ENCODE measurements at regions not wholly inside any gene's neighbourhood (a gene's known extent, or its start where the extent isn't known, plus 50 kb on each side); places are given as distances from the start of the nearest gene placed in this dataset.

GRCh38 chr3:34396288-34396687 lies 597.9 kb downstream of the PDCD6IP start:
- no peak for TF ChIP-seq CTCF (IDR thresholded peaks at IDR 0.05)
- TF ChIP-seq NFYB (CRISPR knock-in tag; conservative IDR thresholded peaks at IDR 0.05; ENCODE audit: low read depth): no peak
- TF ChIP-seq USF1 (CRISPR knock-in tag; IDR thresholded peaks at IDR 0.05): no peak
- TF ChIP-seq GABPB1 (CRISPR knock-in tag; IDR thresholded peaks at IDR 0.05): no peak
- no peak for TF ChIP-seq ZNF532 (CRISPR knock-in tag; IDR thresholded peaks at IDR 0.05; ENCODE audit: borderline replicate concordance)
- TF ChIP-seq FOXJ3 (CRISPR knock-in tag; IDR thresholded peaks at IDR 0.05; ENCODE audit: borderline replicate concordance): no peak

Measured in WTC11 (cell line).